Epithelial cell of esophagus (primary cell): ENCODE measurements at regions not wholly inside any gene's neighbourhood (a gene's known extent, or its start where the extent isn't known, plus 50 kb on each side); places are given as distances from the start of the nearest gene placed in this dataset.

Experiments used
- DNase-seq: peaks from one replicate; pipeline ENCODE4 v3.0.0; 2010; ENCODE audit warnings: low read depth
- H3K4me3 ChIP-seq: 2 replicates; pipeline ENCODE4 v1.5.1; 2011; ENCODE audit warnings: mild to moderate bottlenecking, low read length, control low read depth
- CTCF ChIP-seq: IDR thresholded peaks from 2 replicates; pipeline ENCODE4 v1.5.1; 2011; ENCODE audit warnings: low read depth, mild to moderate bottlenecking, low read length, control low read depth, inconsistent platforms; ENCODE audit not compliant: insufficient read depth; ENCODE audit errors: missing control alignments

GRCh38 chr14:54146601-54147000 is 190.0 kb upstream of the BMP4 start:
- DNase-seq: no peak
- H3K4me3 ChIP-seq: no peak overlapping the region
- TF ChIP-seq CTCF: no peak

GRCh38 chr14:54147282-54147681 is 190.7 kb upstream of the BMP4 start:
- peak; percentile 79 for DNase-seq
- TF ChIP-seq CTCF: no peak
- no peak overlapping the region for H3K4me3 ChIP-seq

- no peak overlapping the region for H3K4me3 ChIP-seq
- TF ChIP-seq CTCF: no peak
- DNase-seq: no peak
These were observed 191.1 kb upstream of the BMP4 start for GRCh38 chr14:54147758-54148157.

- no peak for DNase-seq
- H3K4me3 ChIP-seq: no peak overlapping the region
- TF ChIP-seq CTCF: no peak
These were observed 191.6 kb upstream of the BMP4 start for GRCh38 chr14:54148251-54148650.

- no peak overlapping the region for H3K4me3 ChIP-seq
- no peak for TF ChIP-seq CTCF
- no peak for DNase-seq
These were observed 195.7 kb upstream of the BMP4 start for GRCh38 chr14:54152351-54152750.

- TF ChIP-seq CTCF: no peak
- peak; percentile 27 for DNase-seq
- no peak overlapping the region for H3K4me3 ChIP-seq
These were observed 209.7 kb upstream of the BMP4 start for GRCh38 chr14:54166049-54166950.

GRCh38 chr14:54168489-54168888 is 211.9 kb upstream of the BMP4 start:
- no peak overlapping the region for H3K4me3 ChIP-seq
- peak; percentile 71 for DNase-seq
- no peak for TF ChIP-seq CTCF
